Head of caudate nucleus (tissue), 42 donors: ENCODE measurements at regions not wholly inside any gene's neighbourhood (a gene's known extent, or its start where the extent isn't known, plus 50 kb on each side); places are given as distances from the start of the nearest gene placed in this dataset.

Experiments
- DNase-seq, 42 donors: peaks; one replicate each; pipeline versions ENCODE4 v3.0.0 to v3.0.0-alpha.2; 2020 to 2021; ENCODE audit warnings: mixed read lengths in 7 of 42
- intact Hi-C: fragments of 100-400 bp; cut with DNase I; formaldehyde crosslinking; loops from one replicate; pipeline ENCODE4 v1.15.0; 2022

DNA sequence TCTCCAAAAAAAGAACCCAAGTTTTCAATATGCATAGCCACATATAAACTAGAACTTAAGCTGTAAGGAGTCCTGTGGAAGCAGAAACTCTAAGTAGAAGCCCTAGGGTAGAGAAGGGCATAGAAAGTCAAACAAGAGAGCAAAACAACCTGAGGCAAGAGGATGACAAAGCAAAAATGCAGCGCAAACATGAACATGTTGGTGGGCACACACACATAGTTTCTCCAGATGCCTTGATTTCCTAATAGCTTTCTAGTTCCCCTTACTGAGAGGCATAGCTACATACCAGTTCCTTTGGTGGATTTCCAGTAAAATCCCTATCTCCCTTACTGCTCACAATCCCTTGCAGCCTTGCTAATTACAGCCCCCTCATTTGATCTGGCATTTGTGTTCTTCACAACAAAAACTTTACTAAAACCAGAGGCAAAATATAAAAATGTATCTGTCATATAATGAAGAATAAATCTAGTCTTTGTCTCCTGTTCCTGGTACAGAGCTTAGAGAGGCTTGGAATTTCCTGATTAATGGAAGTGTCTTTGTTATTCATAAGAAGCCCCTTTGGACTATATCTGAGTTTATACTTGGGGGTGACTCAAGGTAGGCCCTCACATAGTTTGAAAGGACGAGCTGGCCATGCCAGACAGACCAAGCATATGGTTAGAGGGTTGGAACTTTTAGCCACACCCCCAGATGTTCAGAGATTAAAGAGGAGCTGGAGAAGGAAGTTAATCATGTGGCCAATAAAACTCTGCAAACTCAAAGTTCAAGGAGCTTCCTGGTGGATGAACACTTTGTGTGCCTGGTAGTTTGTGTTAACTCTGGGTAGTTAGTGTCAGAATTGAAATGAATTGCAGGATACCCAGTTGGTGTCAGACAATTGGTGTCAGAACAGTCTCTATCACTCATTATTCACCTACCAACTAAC is 52.7 kb upstream of the ZCCHC13 start:
- peak in 1 of 42 donors; percentile 1 for DNase-seq

DNA sequence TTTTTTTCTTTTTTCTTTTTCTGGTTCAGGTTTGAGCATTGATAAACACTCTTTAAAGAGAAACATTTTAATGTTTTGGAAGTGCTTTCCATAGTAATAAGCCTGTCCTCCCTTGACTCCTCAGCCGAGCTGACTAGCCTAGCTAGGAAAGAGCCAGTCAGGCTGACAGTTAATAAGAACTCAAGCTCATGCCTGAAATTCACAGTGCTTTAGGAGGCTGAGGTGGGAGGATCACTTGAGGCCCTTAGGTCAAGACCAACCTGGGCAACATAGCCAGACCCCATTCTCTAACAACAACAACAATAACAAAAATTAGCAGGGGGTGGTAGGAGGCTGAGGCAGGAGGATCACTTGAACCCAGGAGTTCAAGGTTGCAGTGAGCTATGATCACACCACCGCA is 53.4 kb upstream of the ZCCHC13 start:
- no peak for DNase-seq
- intact Hi-C loops, result no loop called here

More for the DNA sequence above, 52.7 kb upstream of the ZCCHC13 start:
- intact Hi-C loops, result no loop called here

DNA sequence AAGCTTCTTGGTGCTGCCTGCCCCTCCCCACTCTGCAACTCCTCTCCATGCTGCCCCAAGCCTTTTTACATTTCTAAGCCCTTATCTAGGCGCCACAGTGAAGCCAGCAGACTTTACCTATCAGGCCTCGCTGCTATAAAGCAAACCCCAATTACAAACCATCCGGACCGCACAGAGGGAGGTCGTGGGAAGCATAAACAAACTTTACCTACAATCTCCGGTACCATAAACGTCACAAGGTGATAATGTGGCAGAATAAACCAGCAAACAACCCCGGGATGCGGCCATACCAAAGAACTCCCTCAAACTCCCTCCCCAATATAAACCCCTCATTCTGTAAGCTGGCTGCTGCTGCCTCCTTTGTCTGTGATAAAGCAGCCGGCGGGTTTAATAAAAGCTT is 54.0 kb upstream of the ZCCHC13 start:
- intact Hi-C loops, result no loop called here

GRCh38 chrX:74248889-74249288 is 55.1 kb upstream of the ZCCHC13 start:
- DNase-seq, result no peak
- intact Hi-C loops, result no loop called here

More for the DNA sequence above, 54.0 kb upstream of the ZCCHC13 start:
- no peak for DNase-seq

GRCh38 chrX:74246524-74246923 is 57.5 kb upstream of the ZCCHC13 start:
- intact Hi-C loops, result no loop called here
- no peak for DNase-seq

GRCh38 chrX:74242484-74243138 is 61.4 kb upstream of the ZCCHC13 start:
- DNase-seq, result no peak
- intact Hi-C loops, result no loop called here

GRCh38 chrX:74242050-74242449 is 61.9 kb upstream of the ZCCHC13 start:
- DNase-seq, result no peak
- intact Hi-C loops, result no loop called here

DNA sequence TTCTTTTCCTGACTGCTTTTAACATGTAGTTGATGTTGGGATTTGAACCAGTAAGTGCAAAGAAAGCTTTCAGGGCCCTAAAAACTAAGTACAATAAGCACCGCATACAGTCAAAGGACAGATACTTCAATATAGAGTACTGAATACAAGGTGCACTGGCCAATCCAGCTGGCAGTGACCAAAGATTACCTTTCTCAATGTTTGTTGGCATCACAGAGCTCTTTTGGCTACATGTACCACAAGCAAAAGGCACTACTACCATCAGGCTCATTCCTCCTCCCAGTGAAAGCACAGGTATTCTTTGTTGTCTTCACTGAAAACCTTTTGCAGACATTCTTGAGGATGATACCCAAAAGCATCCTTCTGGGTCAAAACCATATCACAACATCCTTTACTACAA is 65.2 kb upstream of the ZCCHC13 start:
- intact Hi-C loops, result no loop called here
- no peak for DNase-seq

DNA sequence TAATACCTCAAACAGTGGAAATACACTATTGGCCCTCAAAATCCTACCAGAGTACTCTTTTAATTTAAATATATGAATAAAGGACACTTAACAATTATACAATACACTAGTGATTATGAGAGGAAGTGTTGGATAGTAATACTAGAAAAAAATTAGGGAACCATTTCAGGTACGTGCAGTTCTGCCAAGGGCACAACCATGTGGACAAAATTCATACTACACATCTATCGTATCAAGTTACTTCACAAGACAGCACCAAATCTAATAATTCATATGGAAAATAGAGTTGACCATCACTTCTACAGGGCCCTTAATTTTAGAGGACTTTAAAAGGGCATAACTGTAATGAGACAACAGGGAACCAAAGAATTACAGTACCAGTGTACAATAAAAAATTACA is 69.2 kb upstream of the ZCCHC13 start:
- intact Hi-C loops, result no loop called here
- DNase-seq, result no peak

- no peak for DNase-seq
- intact Hi-C loops, result no loop called here
These were observed 71.1 kb upstream of the ZCCHC13 start for GRCh38 chrX:74232859-74233258.

DNA sequence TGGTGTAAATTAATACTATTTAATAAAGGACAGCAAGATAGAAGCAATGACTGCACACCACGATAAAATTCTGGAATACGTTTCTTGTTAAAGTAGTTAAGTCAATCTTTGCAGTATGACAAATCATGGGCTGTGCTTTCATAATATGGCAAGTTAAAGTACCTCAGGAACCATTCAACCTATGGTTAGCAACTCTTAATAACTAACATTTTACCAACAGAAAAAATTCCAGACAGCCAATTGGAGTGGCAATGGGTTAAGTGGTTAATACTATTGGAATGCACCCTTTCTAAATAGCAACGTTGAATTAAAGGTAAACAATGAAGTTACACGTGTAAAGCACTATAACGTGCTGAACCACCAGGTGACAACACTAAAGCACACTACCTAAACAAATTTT is 72.4 kb upstream of the ZCCHC13 start:
- intact Hi-C loops, result no loop called here
- DNase-seq, result no peak

GRCh38 chrX:74230094-74230493 is 73.9 kb upstream of the ZCCHC13 start:
- intact Hi-C loops, result no loop called here

GRCh38 chrX:74225111-74225510 is 78.9 kb upstream of the ZCCHC13 start:
- DNase-seq, result no peak
- intact Hi-C loops, result no loop called here

More at GRCh38 chrX:74230094-74230493, 73.9 kb upstream of the ZCCHC13 start:
- DNase-seq, result no peak

DNA sequence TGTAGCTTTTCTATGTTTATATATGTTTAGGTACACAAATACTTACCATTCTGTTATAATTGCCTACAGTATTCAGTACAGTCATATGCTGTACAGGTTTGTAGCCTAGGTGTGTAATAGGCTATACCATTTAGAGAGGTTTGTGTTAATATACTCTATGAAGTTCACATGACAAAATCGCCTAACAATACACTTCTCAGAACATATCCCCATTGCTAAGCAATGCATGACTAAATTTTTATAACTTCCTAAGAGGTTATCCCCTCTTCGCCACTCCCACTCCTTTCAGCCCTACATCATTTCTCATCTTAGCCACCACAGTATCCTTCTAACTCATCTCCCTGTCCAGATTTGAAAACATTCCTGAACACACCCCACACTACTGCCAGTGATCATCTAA is 83.7 kb upstream of the ZCCHC13 start:
- no peak for DNase-seq
- intact Hi-C loops, result no loop called here

GRCh38 chrX:74218895-74219294 is 85.1 kb upstream of the ZCCHC13 start:
- no peak for DNase-seq
- intact Hi-C loops, result no loop called here

DNA sequence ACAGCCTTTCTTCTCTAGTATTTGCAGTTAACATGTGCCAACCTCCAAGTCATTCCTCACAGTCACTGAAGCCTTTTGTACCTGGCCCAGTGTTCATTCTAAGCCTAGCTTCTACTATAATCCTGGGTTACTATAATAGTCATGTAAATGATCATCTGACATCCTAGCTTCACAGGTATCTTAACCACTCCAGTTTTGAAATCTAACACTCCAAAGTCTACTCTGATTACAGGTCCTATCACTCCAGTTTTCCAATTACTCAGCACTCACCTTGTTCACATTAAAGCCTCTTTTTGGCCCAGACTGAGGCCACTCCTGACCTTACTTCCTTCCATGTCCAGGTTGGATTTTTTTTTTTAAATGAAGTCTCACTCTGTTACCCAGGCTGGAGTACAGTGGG is 87.6 kb upstream of the ZCCHC13 start:
- intact Hi-C loops, result no loop called here
- no peak for DNase-seq

DNA sequence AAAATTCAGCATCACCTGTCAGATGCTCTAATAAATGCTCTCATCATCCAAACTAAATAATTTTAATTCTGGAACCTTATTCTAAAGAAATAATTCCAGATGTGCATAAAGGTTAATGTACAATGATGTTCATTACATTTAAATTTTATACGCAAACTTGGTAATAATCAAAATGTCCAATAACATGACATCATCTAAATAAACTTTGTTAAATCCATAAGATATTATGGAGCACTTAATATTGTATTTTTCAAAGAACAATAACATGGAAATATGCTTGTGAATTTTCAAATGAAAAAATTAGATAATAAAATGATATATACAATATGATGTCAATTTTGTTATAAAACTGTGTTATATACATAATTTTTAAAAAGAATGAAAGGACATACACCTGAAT is 92.1 kb upstream of the ZCCHC13 start:
- intact Hi-C loops, result no loop called here
- no peak for DNase-seq

GRCh38 chrX:74207539-74207938 is 96.4 kb upstream of the ZCCHC13 start:
- no peak for DNase-seq
- intact Hi-C loops, result no loop called here

- intact Hi-C loops, result no loop called here
- DNase-seq, result no peak
These were observed 108.4 kb upstream of the ZCCHC13 start for GRCh38 chrX:74195605-74196004.

DNA sequence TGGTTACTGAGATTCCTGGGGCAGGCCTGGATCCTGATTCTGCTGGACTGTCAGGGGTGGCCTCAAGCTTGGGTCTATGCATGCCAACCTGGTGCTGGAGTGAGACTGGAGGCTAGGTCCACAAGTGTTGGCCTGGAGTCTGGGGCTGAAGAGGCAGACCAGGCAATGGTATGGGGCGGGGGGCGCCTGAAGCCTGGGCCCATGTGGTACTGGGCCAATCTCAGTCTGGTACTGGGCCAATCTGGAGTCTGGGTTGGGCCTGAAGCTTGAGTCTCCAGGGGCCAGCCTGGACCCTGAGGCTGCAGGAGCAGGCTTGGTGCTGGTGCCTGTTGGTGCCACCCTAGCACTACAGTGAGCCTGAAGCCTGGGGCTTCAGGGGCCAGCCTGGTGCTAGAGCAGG is 108.9 kb upstream of the ZCCHC13 start:
- intact Hi-C loops, result no loop called here
- DNase-seq, result no peak

DNA sequence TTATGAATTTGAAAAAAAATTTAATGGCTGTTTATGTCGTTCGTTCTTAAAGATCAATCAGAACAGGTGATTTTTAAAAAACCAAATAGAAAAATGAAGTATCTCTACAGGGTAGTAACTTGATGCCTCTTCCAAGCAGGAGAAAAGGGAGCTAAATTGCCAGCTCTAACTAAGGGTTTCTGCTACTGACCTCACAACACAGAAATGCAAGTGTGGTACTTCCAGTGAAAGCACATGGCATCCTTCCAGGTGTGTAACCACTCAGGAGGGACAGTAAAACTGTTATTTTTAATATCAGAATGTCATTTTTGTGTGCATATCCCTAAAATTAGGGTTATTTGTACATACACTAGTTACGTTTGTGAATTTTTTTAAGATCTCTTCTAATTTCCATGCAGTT is 116.8 kb upstream of the ZCCHC13 start:
- intact Hi-C loops, result no loop called here
- no peak for DNase-seq
